ENCODE measurements at regions not wholly inside any gene's neighbourhood (a gene's known extent, or its start where the extent isn't known, plus 50 kb on each side); places are given as distances from the start of the nearest gene placed in this dataset.
"Not testable (repeated sequence)": the region's sequence is repeated elsewhere in the genome, so short reads cannot be mapped to it uniquely, and the experiment has no call there.

GRCh38 chr2:3899536-3900155, 196.3 kb downstream of the DCDC2C start:
- H3K4me3 Mint-ChIP-seq = no peak overlapping the region
- ChIA-PET CTCF (no interaction called here), POLR2A (no interaction called here)
- no peaks in the 10 kb centered on the region for H3K36me3 Mint-ChIP-seq (ENCODE audit: low read depth)
- H3K4me1 Mint-ChIP-seq = no peaks in the 10 kb centered on the region
- H3K9me3 Mint-ChIP-seq = peaks cover 2% of the 10 kb centered on the region
- no peak for DNase-seq
- no peak overlapping the region for H3K27ac Mint-ChIP-seq
- H3K27me3 Mint-ChIP-seq = peaks cover 2% of the 10 kb centered on the region

DNA sequence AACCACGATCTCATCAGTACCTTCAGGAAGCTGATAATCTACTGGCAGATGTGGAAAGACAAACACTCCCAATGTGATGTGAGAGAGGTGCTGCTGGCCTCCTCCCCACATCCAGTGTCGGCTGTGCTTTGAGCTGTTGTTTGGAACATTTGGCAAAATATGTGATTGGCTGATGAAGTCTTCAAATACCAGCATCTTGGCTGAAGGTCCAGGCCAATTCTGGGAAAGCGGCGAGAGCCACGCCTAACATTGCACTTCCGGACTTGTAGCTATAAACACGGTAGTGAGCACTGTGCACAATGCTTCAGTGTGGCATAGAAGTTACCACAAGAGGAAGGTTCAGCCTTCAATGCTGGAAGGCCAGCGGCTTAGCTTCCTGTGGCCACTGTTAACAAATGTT, 198.8 kb downstream of the DCDC2C start:
- no peak overlapping the region for H3K27ac Mint-ChIP-seq
- no peak overlapping the region for H3K4me3 Mint-ChIP-seq
- ChIA-PET POLR2A (no interaction called here), CTCF (no interaction called here)
- no peaks in the 10 kb centered on the region for H3K4me1 Mint-ChIP-seq
- DNase-seq = no peak
- no peaks in the 10 kb centered on the region for H3K36me3 Mint-ChIP-seq (ENCODE audit: low read depth)
- H3K27me3 Mint-ChIP-seq = no peaks in the 10 kb centered on the region
- H3K9me3 Mint-ChIP-seq = no peaks in the 10 kb centered on the region

- Mint-ChIP-seq H3K27me3 (no peaks in the 10 kb centered on the region), H3K9me3 (peaks cover 6% of the 10 kb centered on the region), H3K27ac (no peak overlapping the region), H3K4me3 (no peak overlapping the region), H3K4me1 (no peaks in the 10 kb centered on the region), H3K36me3 (ENCODE audit: low read depth) (no peaks in the 10 kb centered on the region)
- ChIA-PET POLR2A (no interaction called here), CTCF (no interaction called here)
- no peak for DNase-seq
These were observed 200.7 kb downstream of the DCDC2C start for GRCh38 chr2:3904061-3904460.

DNA sequence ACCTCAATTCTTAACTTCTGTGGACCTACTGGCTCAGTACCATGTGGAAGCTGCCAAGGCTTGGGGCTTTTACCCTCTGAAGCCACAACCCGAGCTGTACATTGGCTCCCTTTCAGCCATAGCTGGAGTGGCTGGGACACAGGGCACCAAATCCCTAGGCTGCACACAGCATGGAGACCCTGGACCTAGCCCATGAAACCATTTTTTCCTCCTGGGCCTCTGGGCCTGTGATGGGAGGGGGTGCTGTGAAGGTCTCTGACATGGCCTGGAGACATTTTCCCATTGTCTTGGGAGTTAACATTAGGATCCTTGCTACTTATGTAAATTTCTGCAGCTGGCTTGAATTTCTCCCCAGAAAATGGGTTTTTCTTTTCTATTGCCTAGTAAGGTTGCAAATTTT, 205.1 kb downstream of the DCDC2C start:
- H3K27ac Mint-ChIP-seq; DNase-seq; H3K4me3 Mint-ChIP-seq; POLR2A ChIA-PET; H3K27me3 Mint-ChIP-seq; H3K4me1 Mint-ChIP-seq; H3K36me3 Mint-ChIP-seq (ENCODE audit: low read depth); CTCF ChIA-PET: not testable (repeated sequence)
- H3K9me3 Mint-ChIP-seq = peaks cover 13% of the 10 kb centered on the region

- no peak overlapping the region for H3K4me3 Mint-ChIP-seq
- H3K27ac Mint-ChIP-seq = no peak overlapping the region
- no peaks in the 10 kb centered on the region for H3K27me3 Mint-ChIP-seq
- H3K36me3 Mint-ChIP-seq (ENCODE audit: low read depth) = no peaks in the 10 kb centered on the region
- no peak for DNase-seq
- POLR2A ChIA-PET = no interaction called here
- peaks cover 13% of the 10 kb centered on the region for H3K9me3 Mint-ChIP-seq
- H3K4me1 Mint-ChIP-seq = no peaks in the 10 kb centered on the region
- CTCF ChIA-PET = interaction anchor here (1.1 kb wide), 1 partner anchor 9 kb away, joined by 6 read pairs; no protein-coding TSS in a partner anchor
These were observed 208.6 kb downstream of the DCDC2C start for GRCh38 chr2:3911882-3912455.

- POLR2A ChIA-PET = no interaction called here
- H3K9me3 Mint-ChIP-seq = peaks cover 10% of the 10 kb centered on the region
- no peak overlapping the region for H3K4me3 Mint-ChIP-seq
These were observed 209.8 kb downstream of the DCDC2C start for GRCh38 chr2:3913166-3913565.

GRCh38 chr2:3914241-3914640, 210.9 kb downstream of the DCDC2C start:
- Mint-ChIP-seq H3K4me1 (no peaks in the 10 kb centered on the region), H3K27ac (no peak overlapping the region), H3K9me3 (peaks cover 5% of the 10 kb centered on the region), H3K27me3 (no peaks in the 10 kb centered on the region), H3K4me3 (no peak overlapping the region), H3K36me3 (ENCODE audit: low read depth) (no peaks in the 10 kb centered on the region)
- POLR2A ChIA-PET = no interaction called here
- CTCF ChIA-PET = no interaction called here
- no peak for DNase-seq

More at GRCh38 chr2:3913166-3913565, 209.8 kb downstream of the DCDC2C start:
- no peaks in the 10 kb centered on the region for H3K27me3 Mint-ChIP-seq
- no peak overlapping the region for H3K27ac Mint-ChIP-seq
- CTCF ChIA-PET = no interaction called here
- H3K36me3 Mint-ChIP-seq (ENCODE audit: low read depth) = no peaks in the 10 kb centered on the region
- H3K4me1 Mint-ChIP-seq = no peaks in the 10 kb centered on the region
- DNase-seq = no peak

- no peak overlapping the region for H3K4me3 Mint-ChIP-seq
- DNase-seq = no peak
- no peaks in the 10 kb centered on the region for H3K9me3 Mint-ChIP-seq
- ChIA-PET POLR2A (no interaction called here), CTCF (no interaction called here)
- H3K27ac Mint-ChIP-seq = no peak overlapping the region
- H3K27me3 Mint-ChIP-seq = no peaks in the 10 kb centered on the region
- H3K36me3 Mint-ChIP-seq (ENCODE audit: low read depth) = no peaks in the 10 kb centered on the region
- no peaks in the 10 kb centered on the region for H3K4me1 Mint-ChIP-seq
These were observed 223.7 kb downstream of the DCDC2C start for GRCh38 chr2:3927031-3927430.

- ChIA-PET CTCF (no interaction called here), POLR2A (no interaction called here)
- Mint-ChIP-seq H3K36me3 (ENCODE audit: low read depth) (no peaks in the 10 kb centered on the region), H3K9me3 (peaks cover 3% of the 10 kb centered on the region), H3K4me3 (no peak overlapping the region), H3K27me3 (no peaks in the 10 kb centered on the region), H3K27ac (no peak overlapping the region), H3K4me1 (no peaks in the 10 kb centered on the region)
- DNase-seq = no peak
These were observed 226.0 kb downstream of the DCDC2C start for GRCh38 chr2:3929374-3929773.

DNA sequence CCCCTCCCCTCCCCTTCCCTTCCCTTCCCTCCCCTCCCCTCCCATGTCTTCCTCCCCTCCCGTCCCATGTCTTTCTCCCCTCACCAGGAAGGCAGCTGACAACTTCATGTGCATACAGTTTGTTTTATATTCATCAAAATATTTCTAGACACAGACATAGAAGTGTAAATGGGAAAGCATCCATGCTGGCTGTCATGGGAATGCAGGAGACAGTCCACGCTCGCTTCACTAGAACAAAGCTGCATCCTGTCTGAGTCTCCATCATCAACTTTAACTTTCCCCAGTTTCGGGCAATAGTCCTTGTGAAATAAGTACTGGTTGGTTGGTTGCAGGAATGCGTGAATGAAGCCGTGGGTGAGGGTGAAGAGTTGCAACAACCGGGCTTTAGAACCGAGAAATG, 226.9 kb downstream of the DCDC2C start:
- ChIA-PET POLR2A (no interaction called here), CTCF (no interaction called here)
- no peaks in the 10 kb centered on the region for H3K27me3 Mint-ChIP-seq
- no peak for DNase-seq
- no peak overlapping the region for H3K4me3 Mint-ChIP-seq
- no peak overlapping the region for H3K27ac Mint-ChIP-seq
- peaks cover 3% of the 10 kb centered on the region for H3K9me3 Mint-ChIP-seq
- no peaks in the 10 kb centered on the region for H3K36me3 Mint-ChIP-seq (ENCODE audit: low read depth)
- no peaks in the 10 kb centered on the region for H3K4me1 Mint-ChIP-seq

DNA sequence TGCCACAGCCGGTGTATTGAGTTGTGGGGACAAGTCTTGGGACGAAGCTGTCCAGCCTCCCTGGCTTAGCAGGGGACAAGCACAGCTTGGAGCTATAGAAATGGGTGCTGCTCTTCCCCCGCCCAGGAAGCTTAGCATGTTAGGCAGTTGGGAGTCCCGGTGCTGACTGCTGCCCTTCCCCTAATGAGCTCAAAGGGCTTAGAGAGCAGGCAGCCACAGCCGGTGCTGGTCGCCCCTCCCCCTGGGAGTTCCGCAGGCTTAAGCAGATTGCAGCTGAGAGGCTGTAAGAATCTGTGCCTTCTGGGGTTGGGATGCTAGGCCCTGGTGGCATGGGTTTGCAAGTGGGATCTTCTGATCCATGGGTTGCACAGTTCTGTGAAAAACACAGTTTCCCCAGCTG, 237.3 kb downstream of the DCDC2C start:
- H3K36me3 Mint-ChIP-seq (ENCODE audit: low read depth) = no peaks in the 10 kb centered on the region
- no peak for DNase-seq
- no peak overlapping the region for H3K27ac Mint-ChIP-seq
- H3K4me1 Mint-ChIP-seq = no peaks in the 10 kb centered on the region
- ChIA-PET CTCF (no interaction called here), POLR2A (no interaction called here)
- H3K9me3 Mint-ChIP-seq = peaks cover 2% of the 10 kb centered on the region
- H3K4me3 Mint-ChIP-seq = no peak overlapping the region
- no peaks in the 10 kb centered on the region for H3K27me3 Mint-ChIP-seq

- Mint-ChIP-seq H3K36me3 (ENCODE audit: low read depth) (no peaks in the 10 kb centered on the region), H3K27me3 (no peaks in the 10 kb centered on the region), H3K9me3 (peaks cover 2% of the 10 kb centered on the region), H3K4me3 (no peak overlapping the region), H3K27ac (no peak overlapping the region), H3K4me1 (no peaks in the 10 kb centered on the region)
- no peak for DNase-seq
- ChIA-PET CTCF (no interaction called here), POLR2A (no interaction called here)
These were observed 239.5 kb downstream of the DCDC2C start for GRCh38 chr2:3942841-3943240.

- no peak overlapping the region for H3K27ac Mint-ChIP-seq
- POLR2A ChIA-PET = no interaction called here
- no peaks in the 10 kb centered on the region for H3K4me1 Mint-ChIP-seq
- no peaks in the 10 kb centered on the region for H3K36me3 Mint-ChIP-seq (ENCODE audit: low read depth)
- CTCF ChIA-PET = no interaction called here
- H3K4me3 Mint-ChIP-seq = no peak overlapping the region
- peaks cover 2% of the 10 kb centered on the region for H3K9me3 Mint-ChIP-seq
- H3K27me3 Mint-ChIP-seq = no peaks in the 10 kb centered on the region
- DNase-seq = no peak
These were observed 240.7 kb downstream of the DCDC2C start for GRCh38 chr2:3944071-3944470.

DNA sequence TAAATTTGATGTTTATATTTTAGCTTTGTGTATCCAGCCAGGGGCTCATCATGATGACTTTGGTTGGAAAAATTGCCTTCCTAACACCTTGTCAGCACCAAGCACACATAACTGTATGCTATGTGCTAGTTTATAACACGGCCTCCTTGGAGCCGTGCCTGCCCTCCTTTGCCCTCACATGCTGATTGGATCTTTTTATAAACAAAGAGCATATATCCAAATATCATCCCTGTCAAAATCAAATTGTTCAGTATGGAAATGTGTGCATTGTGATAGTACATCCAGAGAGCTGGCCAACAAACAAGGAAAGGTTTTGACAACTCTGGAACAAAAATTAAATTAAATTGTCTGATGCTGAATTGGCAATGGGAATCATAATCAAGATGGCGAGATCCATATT, 241.5 kb downstream of the DCDC2C start:
- Mint-ChIP-seq H3K27me3 (no peaks in the 10 kb centered on the region), H3K9me3 (peaks cover 2% of the 10 kb centered on the region), H3K4me1 (no peaks in the 10 kb centered on the region), H3K27ac (no peak overlapping the region), H3K4me3 (no peak overlapping the region), H3K36me3 (ENCODE audit: low read depth) (no peaks in the 10 kb centered on the region)
- POLR2A ChIA-PET = no interaction called here
- DNase-seq = no peak
- CTCF ChIA-PET = interaction anchor here (0.6 kb wide), 1 partner anchor 15 kb away, joined by 3 read pairs; no protein-coding TSS in a partner anchor
